ENCODE measurements at regions not wholly inside any gene's neighbourhood (a gene's known extent, or its start where the extent isn't known, plus 50 kb on each side); places are given as distances from the start of the nearest gene placed in this dataset.

DNA sequence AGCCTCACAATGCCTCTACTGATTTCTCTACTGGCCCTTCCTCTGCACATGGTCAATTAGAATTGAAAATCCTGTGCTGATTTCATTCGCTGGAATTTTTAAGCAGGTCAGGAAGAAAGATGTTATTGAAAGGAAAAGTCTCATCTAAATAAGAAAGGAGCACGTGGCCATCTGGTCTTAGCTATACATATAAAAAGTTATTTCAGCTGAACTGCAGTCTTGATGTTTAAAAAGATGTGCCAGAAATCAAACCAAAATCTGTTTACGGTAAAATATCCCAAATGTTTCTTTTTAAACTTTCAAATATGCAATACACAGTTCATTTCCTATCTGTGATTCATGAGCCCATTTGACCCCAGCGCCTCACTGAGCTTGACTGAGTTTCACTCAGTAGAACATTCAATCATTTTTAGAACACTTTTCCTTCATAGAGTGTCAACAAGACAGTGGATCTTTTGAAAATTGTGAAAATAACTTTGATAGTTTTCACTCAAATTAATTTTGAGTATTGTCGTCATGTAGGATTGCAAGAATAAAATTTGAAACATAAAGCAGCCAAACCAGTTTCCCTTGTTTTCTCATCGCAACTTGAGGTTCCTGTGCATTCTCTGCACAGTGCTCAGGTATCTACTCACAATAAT is 293.6 kb downstream of the PTPRC start:
- in situ Hi-C loops (cut with HindIII; ENCODE audit: low sequenced_read_pairs): no loop called here
- DNase-seq (ENCODE audit: low read depth, low spot score): peak; percentile 47
- TF ChIP-seq, protein P1, sequence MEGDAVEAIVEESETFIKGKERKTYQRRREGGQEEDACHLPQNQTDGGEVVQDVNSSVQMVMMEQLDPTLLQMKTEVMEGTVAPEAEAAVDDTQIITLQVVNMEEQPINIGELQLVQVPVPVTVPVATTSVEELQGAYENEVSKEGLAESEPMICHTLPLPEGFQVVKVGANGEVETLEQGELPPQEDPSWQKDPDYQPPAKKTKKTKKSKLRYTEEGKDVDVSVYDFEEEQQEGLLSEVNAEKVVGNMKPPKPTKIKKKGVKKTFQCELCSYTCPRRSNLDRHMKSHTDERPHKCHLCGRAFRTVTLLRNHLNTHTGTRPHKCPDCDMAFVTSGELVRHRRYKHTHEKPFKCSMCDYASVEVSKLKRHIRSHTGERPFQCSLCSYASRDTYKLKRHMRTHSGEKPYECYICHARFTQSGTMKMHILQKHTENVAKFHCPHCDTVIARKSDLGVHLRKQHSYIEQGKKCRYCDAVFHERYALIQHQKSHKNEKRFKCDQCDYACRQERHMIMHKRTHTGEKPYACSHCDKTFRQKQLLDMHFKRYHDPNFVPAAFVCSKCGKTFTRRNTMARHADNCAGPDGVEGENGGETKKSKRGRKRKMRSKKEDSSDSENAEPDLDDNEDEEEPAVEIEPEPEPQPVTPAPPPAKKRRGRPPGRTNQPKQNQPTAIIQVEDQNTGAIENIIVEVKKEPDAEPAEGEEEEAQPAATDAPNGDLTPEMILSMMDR (IDR thresholded peaks at IDR 0.05; ENCODE audit: low read depth, low read length): no peak
- peak overlapping the region; percentile 22 for H3K4me3 ChIP-seq (ENCODE audit: low read depth, low read length)

DNA sequence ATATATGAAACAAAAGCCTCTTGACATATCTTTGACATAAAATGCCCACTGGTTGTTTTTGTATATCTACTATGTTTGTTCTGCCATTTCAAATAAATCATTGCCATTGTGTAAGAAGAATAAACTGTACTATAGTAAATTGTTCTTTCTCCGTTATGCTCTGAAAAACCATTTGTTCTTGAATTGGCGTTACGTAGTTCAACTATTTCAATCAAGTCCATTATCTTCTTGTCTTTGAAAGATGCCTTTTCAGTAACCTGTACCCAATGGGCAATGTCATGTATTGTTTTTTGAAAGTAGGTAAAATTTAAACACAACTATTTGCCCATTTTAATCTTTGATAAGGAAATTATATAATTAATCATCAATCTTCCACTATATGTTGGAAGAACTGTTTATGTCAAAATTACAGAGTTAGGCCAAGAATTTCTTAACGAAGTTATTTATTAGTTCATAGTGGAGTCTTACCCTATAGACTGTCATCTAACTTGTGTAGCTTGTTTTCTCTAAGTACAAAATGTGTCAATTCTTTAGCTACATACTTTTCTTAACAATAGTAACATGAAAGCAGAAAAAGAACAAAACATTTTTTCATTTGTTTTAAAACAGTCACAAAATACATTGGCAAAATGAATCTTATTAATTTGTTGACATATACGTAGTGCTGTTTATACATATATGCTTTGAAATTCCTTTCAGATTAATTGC is 294.8 kb downstream of the PTPRC start:
- TF ChIP-seq, protein P1 (IDR thresholded peaks at IDR 0.05; ENCODE audit: low read depth, low read length): no peak
- H3K4me3 ChIP-seq (ENCODE audit: low read depth, low read length): peak overlapping the region; percentile 70
- in situ Hi-C loops (cut with HindIII; ENCODE audit: low sequenced_read_pairs): no loop called here
- peak; percentile 36 for DNase-seq (ENCODE audit: low read depth, low spot score)

DNA sequence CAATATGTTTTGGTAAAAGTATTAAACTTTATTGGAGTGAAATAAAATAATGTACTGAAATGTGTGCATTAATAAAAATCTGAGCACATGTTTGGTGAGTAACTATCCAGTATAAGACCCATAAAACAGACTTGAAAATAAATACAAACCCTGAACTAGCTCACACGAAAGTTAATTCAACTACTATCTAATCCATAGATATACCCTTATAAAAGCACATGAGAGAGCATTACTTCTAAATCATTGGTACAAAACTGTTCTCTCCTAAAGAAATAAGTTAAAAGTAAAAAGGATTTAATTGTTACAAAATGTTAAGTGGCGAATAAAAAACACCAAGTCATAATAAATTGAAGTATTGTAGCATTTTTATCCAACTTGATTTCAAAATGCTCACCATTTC is 295.6 kb downstream of the PTPRC start:
- H3K4me3 ChIP-seq (ENCODE audit: low read depth, low read length): peak overlapping the region; percentile 70
- no peak for DNase-seq (ENCODE audit: low read depth, low spot score)
- TF ChIP-seq, protein P1 (IDR thresholded peaks at IDR 0.05; ENCODE audit: low read depth, low read length): no peak
- in situ Hi-C loops (cut with HindIII; ENCODE audit: low sequenced_read_pairs): no loop called here

DNA sequence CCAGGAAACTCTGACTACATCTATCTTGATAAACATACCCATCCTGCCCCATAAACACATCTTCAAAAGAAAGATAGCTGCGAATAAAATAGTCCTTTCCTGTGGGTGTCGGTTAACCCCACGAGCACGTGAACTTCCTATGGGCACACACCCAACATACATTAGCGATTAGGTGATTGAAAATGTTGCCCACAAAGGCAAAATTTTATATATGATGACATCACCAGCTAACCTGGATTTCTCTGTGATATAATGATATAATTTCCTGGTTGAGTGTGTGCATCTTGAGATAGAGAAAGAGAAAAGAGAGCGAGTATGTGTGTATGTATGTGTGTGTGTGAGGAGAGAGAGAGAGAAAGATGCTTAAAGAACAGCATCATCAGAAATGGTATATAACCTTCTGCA is 296.1 kb downstream of the PTPRC start:
- peak overlapping the region; percentile 70 for H3K4me3 ChIP-seq (ENCODE audit: low read depth, low read length)
- in situ Hi-C loops (cut with HindIII; ENCODE audit: low sequenced_read_pairs): no loop called here
- TF ChIP-seq, protein P1 (IDR thresholded peaks at IDR 0.05; ENCODE audit: low read depth, low read length): no peak
- DNase-seq (ENCODE audit: low read depth, low spot score): no peak

DNA sequence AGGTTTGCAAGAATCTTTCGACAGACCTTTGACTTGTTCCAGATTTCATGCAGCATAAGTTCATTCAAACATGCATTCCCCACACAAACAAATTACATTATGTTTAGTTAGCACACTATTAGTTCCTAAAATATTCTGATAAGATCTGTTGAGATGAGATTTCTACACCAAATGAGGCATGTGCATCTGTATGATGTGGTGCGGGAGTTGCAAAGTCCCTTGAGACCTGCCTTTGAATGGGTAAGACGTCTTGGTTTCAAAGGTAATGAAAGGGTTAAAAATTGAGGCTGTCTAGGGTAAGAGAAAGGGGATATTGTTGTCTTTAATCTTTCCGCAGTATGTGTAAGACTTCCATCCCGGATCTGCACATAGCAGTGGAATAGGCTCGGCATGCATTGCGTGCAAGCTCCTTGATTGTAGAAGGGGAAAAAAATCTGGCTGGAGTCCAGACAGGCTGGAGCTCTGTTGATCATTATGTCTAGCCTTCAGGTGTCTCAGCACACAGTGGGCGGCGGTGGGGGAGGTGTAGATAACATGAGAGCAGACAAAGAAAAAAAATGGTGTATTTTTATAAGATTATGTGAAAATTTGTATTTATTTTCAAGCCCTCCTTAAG is 296.6 kb downstream of the PTPRC start:
- peak; percentile 97 for DNase-seq (ENCODE audit: low read depth, low spot score)
- in situ Hi-C loops (cut with HindIII; ENCODE audit: low sequenced_read_pairs): no loop called here

GRCh38 chr1:198936371-198937083 is 297.7 kb downstream of the PTPRC start:
- H3K4me3 ChIP-seq (ENCODE audit: low read depth, low read length): peak overlapping the region; percentile 70
- DNase-seq (ENCODE audit: low read depth, low spot score): peak; percentile 65
- TF ChIP-seq, protein P1 (IDR thresholded peaks at IDR 0.05; ENCODE audit: low read depth, low read length): no peak
- in situ Hi-C loops (cut with HindIII; ENCODE audit: low sequenced_read_pairs): no loop called here

More for the DNA sequence above, 296.6 kb downstream of the PTPRC start:
- TF ChIP-seq, protein P1 (IDR thresholded peaks at IDR 0.05; ENCODE audit: low read depth, low read length): no peak
- H3K4me3 ChIP-seq (ENCODE audit: low read depth, low read length): peak overlapping the region; percentile 70
